Keratinocyte (primary cell): ENCODE measurements at regions not wholly inside any gene's neighbourhood (a gene's known extent, or its start where the extent isn't known, plus 50 kb on each side); places are given as distances from the start of the nearest gene placed in this dataset.

Source experiments
- EZH2 ChIP-seq: IDR thresholded peaks from one replicate; pipeline ENCODE4 v1.6.1; 2012; ENCODE audit warnings: inconsistent platforms, mild to moderate bottlenecking, low read length, moderate library complexity
- TF ChIP-seq, protein P1 (sequence below), 3 experiments: IDR thresholded peaks in 1 of 3; conservative IDR thresholded peaks in 1 of 3; optimal IDR thresholded peaks in 1 of 3; 2 replicates in 2 of 3; 3 replicates in 1 of 3; pipeline versions ENCODE3 to v1.5.1; 2011; ENCODE audit warnings: low read length in 3 of 3, mild to moderate bottlenecking in 3 of 3, moderate library complexity in 2 of 3, control low read depth in 1 of 3, inconsistent platforms in 1 of 3; ENCODE audit not compliant: insufficient read depth in 2 of 3; ENCODE audit errors: extremely low read depth in 1 of 3

DNA sequence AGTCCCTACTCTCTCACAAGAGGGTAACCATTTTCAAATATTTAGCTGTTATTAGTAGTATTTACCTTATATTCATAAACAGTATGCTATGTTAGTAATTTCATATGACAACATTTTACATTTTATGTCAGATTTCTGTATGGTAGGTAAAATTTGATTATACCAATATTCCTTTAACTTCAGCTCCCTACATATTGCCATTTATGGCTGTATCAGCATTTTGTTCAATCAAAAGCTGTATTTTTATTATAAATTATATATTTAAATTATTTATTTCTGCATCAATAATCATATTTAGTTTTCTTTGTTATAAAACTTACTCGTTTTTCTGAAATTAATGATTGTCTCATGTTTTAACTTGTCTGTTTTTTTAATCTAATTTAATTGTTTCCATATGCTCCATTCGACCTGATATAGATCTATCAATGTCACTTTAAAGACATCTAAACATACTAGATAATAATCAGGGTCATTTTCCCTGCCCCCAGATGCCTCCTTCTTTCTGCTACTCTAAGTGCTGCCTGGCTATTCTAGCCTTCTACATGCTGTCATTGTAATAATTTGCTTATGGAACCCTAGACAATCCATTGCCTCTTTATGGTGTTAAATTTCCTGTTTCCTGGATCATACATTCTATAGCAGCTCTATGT, 1976.7 kb upstream of the ADGRL3 start:
- TF ChIP-seq, protein P1, sequence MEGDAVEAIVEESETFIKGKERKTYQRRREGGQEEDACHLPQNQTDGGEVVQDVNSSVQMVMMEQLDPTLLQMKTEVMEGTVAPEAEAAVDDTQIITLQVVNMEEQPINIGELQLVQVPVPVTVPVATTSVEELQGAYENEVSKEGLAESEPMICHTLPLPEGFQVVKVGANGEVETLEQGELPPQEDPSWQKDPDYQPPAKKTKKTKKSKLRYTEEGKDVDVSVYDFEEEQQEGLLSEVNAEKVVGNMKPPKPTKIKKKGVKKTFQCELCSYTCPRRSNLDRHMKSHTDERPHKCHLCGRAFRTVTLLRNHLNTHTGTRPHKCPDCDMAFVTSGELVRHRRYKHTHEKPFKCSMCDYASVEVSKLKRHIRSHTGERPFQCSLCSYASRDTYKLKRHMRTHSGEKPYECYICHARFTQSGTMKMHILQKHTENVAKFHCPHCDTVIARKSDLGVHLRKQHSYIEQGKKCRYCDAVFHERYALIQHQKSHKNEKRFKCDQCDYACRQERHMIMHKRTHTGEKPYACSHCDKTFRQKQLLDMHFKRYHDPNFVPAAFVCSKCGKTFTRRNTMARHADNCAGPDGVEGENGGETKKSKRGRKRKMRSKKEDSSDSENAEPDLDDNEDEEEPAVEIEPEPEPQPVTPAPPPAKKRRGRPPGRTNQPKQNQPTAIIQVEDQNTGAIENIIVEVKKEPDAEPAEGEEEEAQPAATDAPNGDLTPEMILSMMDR (optimal IDR thresholded peaks at IDR 0.05 in 1 of 3, IDR thresholded peaks at IDR 0.05 in 1 of 3, conservative IDR thresholded peaks at IDR 0.05 in 1 of 3; ENCODE audit: extremely low read depth in 1 of 3, insufficient read depth in 2 of 3, low read length in 3 of 3) = no peak
- no peak for TF ChIP-seq EZH2
